Dermis microvascular lymphatic vessel endothelial cell (primary cell): ENCODE measurements at regions not wholly inside any gene's neighbourhood (a gene's known extent, or its start where the extent isn't known, plus 50 kb on each side); places are given as distances from the start of the nearest gene placed in this dataset.
"Not testable (repeated sequence)": the region's sequence is repeated elsewhere in the genome, so short reads cannot be mapped to it uniquely, and the experiment has no call there.

Source experiments
- DNase-seq, 2 donors: peaks; one replicate each; pipeline versions ENCODE4 v3.0.0 to v3.0.0-alpha.2; 2010; ENCODE audit warnings: low read depth in 2 of 2

DNA sequence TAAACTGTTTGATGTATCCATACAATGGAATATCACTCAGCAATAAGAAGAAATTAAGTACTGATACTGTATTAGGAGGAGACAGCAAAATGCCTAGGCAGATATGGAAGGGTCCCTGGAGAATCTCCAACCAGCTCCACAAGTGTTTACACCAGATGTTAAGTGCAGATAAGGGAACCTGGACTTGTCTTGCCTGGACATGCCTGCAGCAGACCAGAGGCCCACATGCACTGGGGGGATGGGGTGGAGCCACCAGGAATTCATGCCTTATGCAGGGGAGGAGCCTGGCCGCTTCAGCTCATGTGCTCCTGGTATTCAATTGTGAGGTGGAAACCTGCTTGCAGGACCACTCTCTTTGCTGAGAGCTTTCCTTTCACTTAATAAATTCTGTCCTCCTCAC is 287.6 kb downstream of the LIPI start:
- DNase-seq, result not testable (repeated sequence)

GRCh38 chr21:13921455-13921854 is 289.3 kb downstream of the LIPI start:
- not testable (repeated sequence) for DNase-seq

DNA sequence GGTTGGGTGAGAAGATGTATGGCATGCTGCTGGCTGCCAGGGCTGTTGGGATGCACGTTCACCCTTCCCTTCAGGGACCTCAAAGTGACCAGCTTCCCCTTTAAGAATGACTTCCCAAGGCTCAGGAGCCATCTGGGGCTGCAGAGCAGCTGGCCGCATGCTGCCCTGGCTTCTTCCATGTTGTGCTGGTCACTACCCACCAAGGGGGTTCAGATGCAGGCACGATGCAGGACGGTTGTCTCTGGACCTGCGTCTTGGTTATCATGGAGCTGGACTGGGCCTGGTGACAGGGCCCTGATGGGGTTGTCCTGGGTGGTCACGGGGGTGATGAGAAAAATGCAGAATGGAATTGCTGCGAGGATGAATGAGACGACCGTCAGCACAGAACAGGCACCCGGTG is 297.8 kb downstream of the POTED start:
- DNase-seq, result not testable (repeated sequence)

DNA sequence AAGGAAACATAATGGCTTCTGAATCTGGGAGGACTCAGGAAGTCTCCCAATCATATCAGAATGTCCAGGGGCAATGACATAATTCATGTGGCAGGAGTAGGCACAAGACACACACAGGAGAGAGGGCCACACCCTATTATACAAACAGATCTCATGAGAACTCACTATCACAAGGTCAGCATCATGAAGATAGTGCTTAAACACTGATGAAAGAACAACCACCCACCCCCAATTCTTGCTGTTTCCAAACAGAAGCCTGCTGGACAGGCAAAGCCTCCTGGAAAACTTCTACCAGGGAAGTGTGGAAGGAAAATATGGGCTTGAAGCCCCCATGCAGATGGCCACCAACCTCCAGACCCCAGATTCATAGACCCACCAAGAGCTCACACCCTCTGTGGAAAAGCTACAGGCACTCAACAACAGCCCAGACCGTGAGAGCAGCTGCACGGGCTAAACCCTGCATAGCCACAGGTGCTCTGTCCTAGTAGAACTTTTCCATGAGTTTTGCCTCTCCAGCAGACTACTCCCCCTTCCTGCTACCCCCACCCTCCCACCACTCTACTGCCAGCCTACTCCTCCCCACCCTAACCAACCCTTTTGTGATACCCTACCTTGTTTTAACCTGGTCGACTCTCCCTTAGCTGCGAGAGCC is 287.1 kb downstream of the POTED start:
- not testable (repeated sequence) for DNase-seq

- not testable (repeated sequence) for DNase-seq
These were observed 284.0 kb downstream of the POTED start for GRCh38 chr21:13893617-13894016.

DNA sequence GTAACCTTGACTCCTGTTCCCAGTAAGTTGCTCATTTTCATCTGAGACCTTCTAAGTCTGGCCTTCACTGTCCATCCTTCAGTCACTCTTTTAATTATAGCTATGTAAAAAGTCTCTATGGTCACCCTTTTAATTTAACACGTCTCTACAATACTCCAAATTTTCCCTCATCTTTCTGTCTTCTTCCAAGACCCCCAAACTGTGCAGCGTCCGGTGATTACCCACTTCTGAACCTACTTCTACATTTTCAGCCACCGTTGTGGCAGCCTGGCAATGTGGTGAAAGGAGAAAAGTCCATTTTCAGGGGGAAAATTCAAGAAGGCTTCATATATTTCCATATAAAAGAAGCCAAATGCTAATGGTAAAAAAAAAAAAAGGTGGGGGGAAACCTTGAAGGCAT is 283.4 kb downstream of the POTED start:
- not testable (repeated sequence) for DNase-seq

DNA sequence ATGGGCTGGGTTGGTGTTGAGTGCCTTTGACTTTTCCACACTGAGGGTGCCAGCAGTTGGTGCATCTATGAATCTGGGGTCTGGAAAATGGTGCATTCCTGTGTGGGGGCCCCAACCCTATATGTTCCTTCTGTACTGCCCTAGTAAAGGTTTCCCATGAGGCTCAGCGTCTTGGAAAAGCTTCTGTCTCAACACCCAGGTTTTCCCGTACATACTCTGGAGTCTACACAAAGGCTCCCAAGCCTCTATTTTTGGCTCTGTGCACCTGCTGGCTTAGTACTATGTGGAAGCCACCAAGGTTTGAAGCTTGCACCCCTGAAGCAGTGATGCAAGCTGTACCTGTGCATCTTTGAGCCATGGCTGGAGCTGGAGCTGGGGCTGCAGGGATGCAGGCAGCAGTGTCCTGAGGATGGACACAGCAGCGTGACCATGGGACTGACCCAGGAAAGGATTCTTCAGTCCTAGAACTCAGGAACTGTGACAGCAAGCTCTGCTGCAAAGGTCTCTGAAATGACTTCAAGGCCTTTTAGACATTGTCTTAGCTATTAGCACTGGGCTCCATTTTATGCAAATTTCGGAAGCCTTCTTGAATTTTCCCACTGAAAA is 282.7 kb downstream of the POTED start:
- not testable (repeated sequence) for DNase-seq

DNA sequence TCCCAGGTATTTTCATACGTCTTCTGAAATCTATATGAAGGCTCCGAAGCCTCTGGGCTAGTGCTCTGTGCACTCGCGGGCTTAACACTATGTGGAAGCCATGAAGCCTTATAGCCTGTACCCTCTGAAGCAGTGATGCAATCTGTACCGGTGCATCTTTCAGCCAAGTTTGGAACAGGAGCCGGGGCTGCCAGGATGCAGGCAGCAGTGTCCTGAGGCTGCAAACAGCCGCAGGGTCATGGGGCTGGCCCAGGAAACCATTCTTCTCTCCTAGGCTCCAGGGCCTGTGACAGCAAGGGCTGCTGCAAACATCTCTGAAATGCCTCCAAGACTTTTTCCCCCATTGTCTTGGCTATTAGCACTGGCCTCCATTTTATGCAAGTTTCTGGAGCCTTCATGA is 279.6 kb downstream of the POTED start:
- DNase-seq, result not testable (repeated sequence)

GRCh38 chr21:13883641-13884395 is 274.2 kb downstream of the POTED start:
- DNase-seq, result not testable (repeated sequence)

DNA sequence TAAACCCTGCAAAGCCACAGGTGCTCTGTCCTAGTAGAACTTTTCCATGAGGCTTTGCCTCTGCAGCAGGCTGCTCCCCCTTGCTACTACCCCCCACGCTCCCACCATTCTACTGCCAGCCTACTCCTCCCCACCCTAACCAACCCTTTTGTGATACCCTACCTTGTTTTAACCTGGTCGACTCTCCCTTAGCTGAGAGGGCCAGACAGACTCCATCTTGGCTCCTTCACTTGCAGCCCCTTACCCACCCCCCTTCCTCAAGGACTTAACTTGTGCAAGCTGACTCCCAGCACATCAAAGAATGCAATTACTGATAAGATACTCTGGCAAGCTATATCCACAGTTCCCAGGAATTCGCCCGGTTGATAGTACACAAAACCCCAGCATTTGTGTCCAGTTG is 267.9 kb downstream of the POTED start:
- DNase-seq, result not testable (repeated sequence)

- not testable (repeated sequence) for DNase-seq
These were observed 267.4 kb downstream of the POTED start for GRCh38 chr21:13876999-13877398.

DNA sequence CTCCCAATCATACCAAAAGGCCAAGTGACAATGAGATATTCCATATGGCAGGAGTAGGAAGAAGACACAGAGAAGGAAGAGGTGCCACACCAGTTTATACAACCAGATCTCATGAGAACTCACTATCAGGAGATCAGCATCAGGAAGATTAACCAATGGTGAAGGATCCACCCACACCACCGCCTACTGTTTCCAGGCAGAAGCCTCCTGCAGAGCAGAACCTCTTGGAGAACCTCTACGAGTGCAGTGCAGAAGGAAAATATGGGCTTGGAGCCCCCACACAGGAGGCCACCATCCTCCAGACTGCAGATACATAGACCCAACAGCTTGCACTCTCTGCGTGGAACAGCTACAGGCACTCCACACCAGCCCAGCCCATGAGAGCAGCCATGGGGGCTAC is 264.4 kb downstream of the POTED start:
- not testable (repeated sequence) for DNase-seq

- no peak for DNase-seq
These were observed 245.1 kb downstream of the POTED start for GRCh38 chr21:13854638-13855037.

DNA sequence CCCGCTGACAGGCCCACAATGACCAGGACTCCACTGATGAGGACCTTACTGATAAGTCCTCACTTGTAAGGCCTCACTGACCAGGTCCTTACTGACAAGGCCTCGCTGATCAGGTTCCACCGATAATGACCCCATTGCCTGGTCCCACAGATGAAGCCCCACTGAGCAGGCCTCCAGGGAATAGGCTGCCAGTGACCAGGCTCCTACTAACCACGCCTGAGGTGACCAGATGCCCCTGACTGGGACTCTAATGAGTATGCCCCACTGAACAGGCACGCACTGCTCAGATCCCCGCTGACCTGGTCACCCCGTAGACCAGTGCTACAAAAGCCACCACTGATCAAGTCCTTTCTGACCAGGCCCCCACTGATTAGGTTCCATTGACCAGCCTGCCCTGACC is 241.2 kb downstream of the POTED start:
- not testable (repeated sequence) for DNase-seq

DNA sequence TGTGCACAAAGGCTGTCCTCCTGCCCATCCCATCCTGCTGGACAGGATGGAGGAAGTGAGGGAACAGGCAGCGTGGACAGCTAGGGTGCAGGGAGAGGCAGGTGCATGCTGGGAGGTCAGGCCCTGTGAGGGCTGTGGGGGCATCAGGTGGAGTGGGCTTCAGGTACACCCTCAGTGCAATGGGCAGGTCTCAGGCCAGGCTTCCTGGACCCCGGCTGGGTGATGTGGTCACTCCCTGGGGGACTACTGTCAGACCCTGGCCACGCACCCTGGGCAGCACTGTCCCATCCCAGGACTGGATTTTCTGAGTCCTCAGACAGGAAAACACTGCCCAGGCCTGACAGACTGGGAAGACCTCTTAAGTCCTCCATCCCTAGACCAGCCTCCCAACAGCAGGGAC is 239.9 kb downstream of the POTED start:
- not testable (repeated sequence) for DNase-seq

GRCh38 chr21:13846718-13847117 is 237.1 kb downstream of the POTED start:
- DNase-seq, result not testable (repeated sequence)

DNA sequence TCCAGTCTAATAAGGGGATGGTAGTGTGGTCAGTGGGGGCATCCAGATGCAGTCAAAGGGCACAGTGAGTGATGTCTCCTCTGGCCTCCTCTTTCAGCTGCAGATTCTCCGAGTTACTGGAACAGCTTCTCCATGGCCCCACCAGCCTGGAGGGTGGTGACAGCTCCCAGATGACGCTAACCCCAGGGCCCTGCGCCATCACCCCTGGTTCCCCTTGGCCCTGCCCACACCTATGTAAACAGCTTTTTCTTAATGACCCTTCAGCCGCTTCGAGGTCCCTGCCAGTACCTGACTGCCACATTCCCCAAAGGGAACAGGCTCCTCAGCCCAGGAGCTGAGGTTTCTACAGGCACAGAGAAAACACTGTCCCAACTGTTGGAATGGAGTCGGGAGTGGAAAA is 235.0 kb downstream of the POTED start:
- not testable (repeated sequence) for DNase-seq

DNA sequence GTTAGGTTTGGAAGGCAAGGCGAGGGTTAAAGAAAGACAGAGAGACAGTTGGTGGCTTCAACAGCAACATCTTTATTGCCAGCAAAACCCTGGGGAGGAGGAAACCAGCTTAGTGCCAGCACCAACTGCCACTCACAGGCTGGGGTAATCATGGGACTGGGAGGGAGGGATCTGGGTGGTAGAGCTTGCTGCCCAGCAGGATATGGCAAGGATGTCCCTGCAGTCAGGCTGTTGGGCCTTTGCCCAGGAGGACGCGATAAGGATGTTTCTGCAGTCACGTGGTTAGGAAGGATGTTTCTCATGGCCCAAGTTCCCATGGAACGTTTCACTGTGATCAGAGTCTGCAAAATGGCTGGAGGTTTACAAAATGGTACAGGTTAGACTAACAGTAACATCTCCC is 233.5 kb downstream of the POTED start:
- not testable (repeated sequence) for DNase-seq

- DNase-seq, result not testable (repeated sequence)
These were observed 218.1 kb downstream of the POTED start for GRCh38 chr21:13827666-13828065.

DNA sequence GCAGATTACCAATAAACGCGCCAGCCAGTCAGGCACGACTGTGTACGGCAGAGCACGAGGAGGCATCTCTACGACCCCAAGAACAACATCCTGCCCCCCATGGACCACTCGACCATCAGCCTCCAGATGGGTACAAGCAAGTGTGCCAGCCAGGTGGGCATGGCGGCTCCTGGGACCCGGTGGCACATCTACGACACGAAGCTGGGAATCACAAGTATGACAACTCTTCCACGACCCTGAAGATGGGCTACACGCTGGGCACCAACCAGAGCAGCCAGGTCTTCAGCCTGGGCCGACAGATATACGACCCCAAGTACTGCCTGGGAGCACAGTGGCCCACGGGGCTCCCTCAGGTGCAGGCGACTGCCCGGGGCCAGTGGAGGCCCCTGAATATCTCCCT is 217.6 kb downstream of the POTED start:
- DNase-seq, result no peak

GRCh38 chr21:13826511-13826910 is 216.9 kb downstream of the POTED start:
- not testable (repeated sequence) for DNase-seq

DNA sequence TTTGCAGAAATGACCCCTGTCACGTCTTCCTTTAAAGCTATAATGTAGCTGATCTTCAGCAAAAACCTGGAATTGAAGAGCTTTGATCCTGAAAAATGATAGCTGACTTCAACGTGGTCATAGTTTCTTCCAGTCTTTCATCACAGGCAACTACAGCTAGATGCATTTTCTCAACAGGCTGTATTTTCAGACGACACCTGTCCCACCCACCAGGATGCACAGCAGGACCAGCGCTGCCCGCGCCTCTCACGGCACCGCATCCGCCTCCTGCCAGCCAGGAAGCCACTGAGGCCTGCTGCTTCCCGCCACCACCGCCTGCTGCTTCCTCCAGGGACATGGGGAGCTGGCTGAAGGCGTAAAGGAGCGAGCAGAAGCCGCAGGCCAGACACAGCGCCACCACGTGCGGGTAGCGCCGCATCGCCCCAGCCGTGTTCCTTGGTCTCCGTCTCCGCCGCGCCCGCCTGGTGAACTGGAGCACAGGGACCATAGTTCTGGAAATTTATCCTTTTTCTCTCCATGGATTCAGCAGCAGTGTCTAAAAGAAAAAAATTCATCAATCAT is 215.7 kb downstream of the POTED start:
- not testable (repeated sequence) for DNase-seq
